MCF 10A (cell line): ENCODE measurements at regions not wholly inside any gene's neighbourhood (a gene's known extent, or its start where the extent isn't known, plus 50 kb on each side); places are given as distances from the start of the nearest gene placed in this dataset.
"Not testable (repeated sequence)": the region's sequence is repeated elsewhere in the genome, so short reads cannot be mapped to it uniquely, and the experiment has no call there.

Experiments used
- BruUV-seq: library from RNA; stranded (reverse); fragments of 400-500 nt; replicated peaks from 2 replicates; lab custom pipeline; 2021; lab: Mats Ljungman, UMichigan
- CTCF ChIA-PET: fragments of 300-600 bp; sonication (Branson Sonifier 250); formaldehyde crosslinking; extraction: SDS; loops from one replicate; lab custom pipeline; 2021; ENCODE audit warnings: antibody characterized with exemption, inconsistent platforms; lab: Yijun Ruan, JAX
- POLR2A ChIA-PET: fragments of 300-600, 350-650 bp; sonication (Branson Sonifier 250); formaldehyde crosslinking; extraction: SDS; loops from one replicate; lab custom pipeline; 2020; ENCODE audit warnings: antibody characterized with exemption, inconsistent platforms; lab: Yijun Ruan, JAX
- DNase-seq: peaks from one replicate; pipeline ENCODE4 v3.0.0-alpha.2; 2018; ENCODE audit not compliant: unreplicated experiment
- H3K27ac Mint-ChIP-seq: one replicate; pipeline ENCODE4 v1.8.0; 2022; ENCODE audit warnings: mild to moderate bottlenecking, low read depth, mixed read lengths; ENCODE audit not compliant: unreplicated experiment
- H3K27me3 Mint-ChIP-seq: one replicate; pipeline ENCODE4 v1.8.0; 2022; ENCODE audit warnings: mixed read lengths; ENCODE audit not compliant: insufficient read depth, unreplicated experiment
- H3K36me3 Mint-ChIP-seq: one replicate; pipeline ENCODE4 v1.8.0; 2022; ENCODE audit warnings: mild to moderate bottlenecking, moderate library complexity, mixed read lengths; ENCODE audit not compliant: insufficient read depth, unreplicated experiment
- H3K4me1 Mint-ChIP-seq: one replicate; pipeline ENCODE4 v1.8.0; 2022; ENCODE audit warnings: mixed read lengths; ENCODE audit not compliant: insufficient read depth, unreplicated experiment
- H3K4me3 Mint-ChIP-seq: one replicate; pipeline ENCODE4 v1.8.0; 2022; ENCODE audit warnings: mild to moderate bottlenecking, moderate library complexity, mixed read lengths; ENCODE audit not compliant: unreplicated experiment
- H3K9me3 Mint-ChIP-seq: one replicate; pipeline ENCODE4 v1.8.0; 2022; ENCODE audit warnings: mixed read lengths; ENCODE audit not compliant: unreplicated experiment
- intact Hi-C: fragments of 100-400 bp; cut with micrococcal nuclease; formaldehyde crosslinking; loops from 2 replicates; pipeline ENCODE4 v1.14.1; 2022
- TF ChIP-seq, protein P1 (sequence below): fragments of 200-600 bp; IDR thresholded peaks from one replicate; pipeline ENCODE4 v1.8.0; 2022; ENCODE audit warnings: antibody characterized with exemption, mild to moderate bottlenecking; ENCODE audit not compliant: unreplicated experiment

DNA sequence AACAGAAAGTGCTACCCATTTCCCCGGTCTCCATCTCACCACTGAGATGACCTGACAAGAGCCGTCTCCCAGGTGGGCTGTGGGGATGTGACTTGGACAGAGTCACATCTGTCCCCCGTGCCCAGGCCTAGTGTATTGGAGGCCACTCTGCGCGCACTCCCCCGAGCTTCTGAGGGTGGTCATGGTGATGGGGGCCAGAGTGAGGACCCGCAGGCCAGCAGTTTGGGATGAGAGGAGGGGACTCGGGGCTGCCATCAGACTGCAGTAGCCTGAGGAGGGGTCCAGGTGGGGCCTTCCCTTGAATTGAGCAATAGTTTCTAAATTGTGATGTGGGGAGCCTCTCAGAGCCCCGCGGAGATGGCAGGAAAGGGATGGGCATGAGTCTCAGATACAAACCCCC is 852.6 kb downstream of the TBC1D22A start:
- TF ChIP-seq, protein P1, sequence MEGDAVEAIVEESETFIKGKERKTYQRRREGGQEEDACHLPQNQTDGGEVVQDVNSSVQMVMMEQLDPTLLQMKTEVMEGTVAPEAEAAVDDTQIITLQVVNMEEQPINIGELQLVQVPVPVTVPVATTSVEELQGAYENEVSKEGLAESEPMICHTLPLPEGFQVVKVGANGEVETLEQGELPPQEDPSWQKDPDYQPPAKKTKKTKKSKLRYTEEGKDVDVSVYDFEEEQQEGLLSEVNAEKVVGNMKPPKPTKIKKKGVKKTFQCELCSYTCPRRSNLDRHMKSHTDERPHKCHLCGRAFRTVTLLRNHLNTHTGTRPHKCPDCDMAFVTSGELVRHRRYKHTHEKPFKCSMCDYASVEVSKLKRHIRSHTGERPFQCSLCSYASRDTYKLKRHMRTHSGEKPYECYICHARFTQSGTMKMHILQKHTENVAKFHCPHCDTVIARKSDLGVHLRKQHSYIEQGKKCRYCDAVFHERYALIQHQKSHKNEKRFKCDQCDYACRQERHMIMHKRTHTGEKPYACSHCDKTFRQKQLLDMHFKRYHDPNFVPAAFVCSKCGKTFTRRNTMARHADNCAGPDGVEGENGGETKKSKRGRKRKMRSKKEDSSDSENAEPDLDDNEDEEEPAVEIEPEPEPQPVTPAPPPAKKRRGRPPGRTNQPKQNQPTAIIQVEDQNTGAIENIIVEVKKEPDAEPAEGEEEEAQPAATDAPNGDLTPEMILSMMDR: no peak
- ChIA-PET CTCF (no interaction called here), POLR2A (no interaction called here)
- H3K36me3 Mint-ChIP-seq: peaks cover 10% of the 10 kb centered on the region
- DNase-seq: no peak
- no peak overlapping the region for H3K4me3 Mint-ChIP-seq
- H3K27ac Mint-ChIP-seq: no peak overlapping the region
- H3K4me1 Mint-ChIP-seq: no peaks in the 10 kb centered on the region
- H3K27me3 Mint-ChIP-seq: no peaks in the 10 kb centered on the region
- intact Hi-C loops: no loop called here
- H3K9me3 Mint-ChIP-seq: no peaks in the 10 kb centered on the region
- BruUV-seq: no TSS peak

DNA sequence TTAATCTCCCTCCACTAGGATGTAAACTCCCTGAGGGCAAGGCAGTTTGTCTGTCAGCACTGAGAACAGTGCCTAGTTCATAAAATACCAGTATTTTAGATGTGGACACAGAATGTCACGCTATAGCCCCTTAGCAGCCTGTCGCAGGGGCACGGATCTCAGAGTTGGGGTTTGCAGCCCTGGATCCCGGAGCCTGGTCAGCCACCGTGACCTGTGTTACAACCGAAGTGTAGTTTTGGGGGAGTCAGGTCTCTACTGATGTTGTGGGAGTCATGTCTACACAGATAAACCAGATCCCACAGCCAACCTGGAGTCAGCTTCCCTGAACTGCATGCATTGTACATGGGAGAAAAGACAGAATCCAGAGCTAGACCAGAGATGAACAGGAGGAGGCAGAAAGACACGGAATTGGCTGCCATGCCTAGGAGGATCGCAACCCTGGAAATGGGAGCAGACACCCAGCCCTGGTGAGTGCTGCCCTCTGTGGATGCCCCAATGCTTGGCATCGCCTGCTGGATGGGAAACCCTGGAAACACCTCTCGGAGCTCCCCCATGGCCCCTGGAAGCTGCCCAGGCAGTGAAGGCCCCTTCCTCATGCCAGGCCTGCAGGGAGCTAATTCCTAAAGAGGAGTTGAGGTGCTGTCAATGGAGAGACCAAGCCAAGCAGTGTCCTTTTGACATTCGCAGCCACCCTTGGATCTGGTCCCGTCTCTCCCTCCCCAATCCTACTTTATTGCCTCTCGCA is 851.3 kb downstream of the TBC1D22A start:
- Mint-ChIP-seq H3K27ac (no peak overlapping the region), H3K27me3 (no peaks in the 10 kb centered on the region), H3K4me3 (no peak overlapping the region), H3K36me3 (peaks cover 10% of the 10 kb centered on the region), H3K4me1 (no peaks in the 10 kb centered on the region), H3K9me3 (no peaks in the 10 kb centered on the region)
- ChIA-PET CTCF (no interaction called here), POLR2A (interaction anchor here (0.6 kb wide), 1 partner anchor 331 kb away, joined by 3 read pairs; no protein-coding TSS in a partner anchor)
- no TSS peak for BruUV-seq
- intact Hi-C loops: no loop called here
- no peak for DNase-seq
- TF ChIP-seq, protein P1: no peak

DNA sequence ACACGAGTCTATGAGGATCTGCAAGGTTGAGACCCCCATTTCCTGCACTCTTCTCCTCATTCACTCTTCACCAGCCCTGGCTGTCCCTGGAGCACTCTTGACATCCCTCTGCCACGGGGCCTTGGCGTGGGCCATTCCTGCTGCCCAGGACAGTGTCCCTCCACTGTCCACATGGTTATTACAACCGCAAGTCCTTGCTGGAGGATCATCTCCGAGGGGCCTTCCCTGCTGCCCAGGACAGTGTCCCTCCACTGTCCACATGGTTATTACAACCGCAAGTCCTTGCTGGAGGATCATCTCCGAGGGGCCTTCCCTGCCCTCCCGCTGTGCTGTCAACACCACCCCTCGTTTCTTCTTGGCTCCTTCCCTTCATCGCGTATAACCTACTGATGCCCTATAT is 850.7 kb downstream of the TBC1D22A start:
- H3K4me1 Mint-ChIP-seq, DNase-seq, H3K36me3 Mint-ChIP-seq, H3K27ac Mint-ChIP-seq, intact Hi-C loops, H3K9me3 Mint-ChIP-seq, H3K4me3 Mint-ChIP-seq, H3K27me3 Mint-ChIP-seq, BruUV-seq, CTCF ChIA-PET: not testable (repeated sequence)
- POLR2A ChIA-PET: interaction anchor here (0.6 kb wide), 1 partner anchor 331 kb away, joined by 3 read pairs; no protein-coding TSS in a partner anchor

DNA sequence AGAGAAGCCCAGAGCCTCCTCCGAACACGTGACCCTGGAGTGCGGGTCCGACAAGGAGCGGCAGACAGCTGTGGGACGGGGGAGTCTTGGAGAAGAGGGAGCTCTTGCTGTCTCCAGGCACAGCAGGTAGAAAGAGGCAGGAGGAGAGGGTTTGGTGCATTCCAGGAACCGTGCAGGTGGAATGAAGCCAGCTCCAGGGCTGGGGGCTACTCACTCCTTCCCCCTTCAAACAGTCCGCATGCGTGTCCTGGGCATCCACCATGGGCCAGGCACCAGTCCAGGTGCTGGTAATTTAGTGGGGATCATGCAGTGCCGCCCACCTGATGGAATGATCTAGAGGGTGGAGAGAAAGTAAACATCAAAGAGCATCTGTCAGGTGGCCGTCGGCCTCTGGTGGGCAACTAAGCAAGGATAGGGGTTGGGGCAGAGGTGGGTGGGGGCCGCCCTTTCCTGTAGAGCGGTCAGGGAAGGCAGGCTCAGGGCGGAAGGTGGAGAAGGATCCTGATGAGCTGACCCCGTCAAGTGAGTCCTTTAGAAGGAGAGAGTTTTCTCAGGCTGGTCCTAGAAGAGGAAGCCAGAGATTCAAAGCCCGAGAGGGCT is 850.0 kb downstream of the TBC1D22A start:
- H3K4me3 Mint-ChIP-seq: no peak overlapping the region
- H3K36me3 Mint-ChIP-seq: peaks cover 10% of the 10 kb centered on the region
- intact Hi-C loops: no loop called here
- ChIA-PET POLR2A (no interaction called here), CTCF (no interaction called here)
- no peak for DNase-seq
- no peak overlapping the region for H3K27ac Mint-ChIP-seq
- no peaks in the 10 kb centered on the region for H3K27me3 Mint-ChIP-seq
- TF ChIP-seq, protein P1: no peak
- no peaks in the 10 kb centered on the region for H3K9me3 Mint-ChIP-seq
- no TSS peak for BruUV-seq
- no peaks in the 10 kb centered on the region for H3K4me1 Mint-ChIP-seq
